CD4-positive, alpha-beta T cell (primary cell): ENCODE measurements at regions not wholly inside any gene's neighbourhood (a gene's known extent, or its start where the extent isn't known, plus 50 kb on each side); places are given as distances from the start of the nearest gene placed in this dataset.

Source experiments
- ATAC-seq: fragments of 200-7000 bp; cut with Tn5 transposase; one replicate; pipeline ENCODE4 v1.10.0; 2022; ENCODE audit warnings: mild to moderate bottlenecking; ENCODE audit not compliant: poor library complexity
- CTCF ChIA-PET: fragments of 350-600 bp; sonication (Branson Sonifier 250); formaldehyde crosslinking; loops from one replicate; lab custom pipeline; 2021; ENCODE audit warnings: antibody characterized with exemption, inconsistent platforms; lab: Charles Lee
- POLR2A ChIA-PET: fragments of 350-600 bp; sonication (Branson Sonifier 250); formaldehyde crosslinking; loops from one replicate; lab custom pipeline; 2021; ENCODE audit warnings: antibody characterized with exemption, inconsistent platforms; lab: Charles Lee
- DNase-seq, 14 experiments: peaks; one replicate each; pipeline ENCODE4 v3.0.0-alpha.2; 2013 to 2020; ENCODE audit warnings: mixed read lengths in 2 of 14
- H3K27ac ChIP-seq, 2 donors: one replicate each; pipeline versions ENCODE4 v1.5.1 to v1.7.0; 2013; ENCODE audit warnings: low read length in 2 of 2, low read depth in 1 of 2, mild to moderate bottlenecking in 1 of 2
- H3K27me3 ChIP-seq, 2 experiments: 1 replicate in 1 of 2; 2 replicates in 1 of 2; pipeline versions ENCODE4 v1.6.1 to v1.7.0; 2013; ENCODE audit warnings: low read length in 2 of 2, control low read depth in 1 of 2, mild to moderate bottlenecking in 1 of 2, moderate library complexity in 1 of 2; ENCODE audit not compliant: insufficient read depth in 2 of 2, control insufficient read depth in 1 of 2
- H3K36me3 ChIP-seq: one replicate; pipeline ENCODE4 v1.6.1; 2013; ENCODE audit warnings: low read length, control low read depth; ENCODE audit not compliant: insufficient read depth
- H3K4me1 ChIP-seq: one replicate; pipeline ENCODE4 v1.6.1; 2013; ENCODE audit warnings: low read length, control low read depth; ENCODE audit not compliant: insufficient read depth
- H3K4me3 ChIP-seq: one replicate; pipeline ENCODE4 v1.5.1; 2013; ENCODE audit warnings: mild to moderate bottlenecking, low read length, moderate library complexity
- H3K9me3 ChIP-seq, 2 experiments: 1 replicate in 1 of 2; 2 replicates in 1 of 2; pipeline versions ENCODE4 v1.6.1 to v1.7.0; 2013; ENCODE audit warnings: low read length in 2 of 2, mild to moderate bottlenecking in 2 of 2, control low read depth in 1 of 2, moderate library complexity in 1 of 2; ENCODE audit not compliant: control insufficient read depth in 1 of 2, insufficient read depth in 1 of 2
- H3K27ac Mint-ChIP-seq: one replicate; pipeline ENCODE4 v1.8.0; 2020; ENCODE audit warnings: mixed read lengths
- H3K27me3 Mint-ChIP-seq: one replicate; pipeline ENCODE4 v1.8.0; 2021; ENCODE audit warnings: mixed read lengths
- H3K36me3 Mint-ChIP-seq: one replicate; pipeline ENCODE4 v1.8.0; 2021; ENCODE audit warnings: low read depth, mixed read lengths
- H3K4me1 Mint-ChIP-seq: one replicate; pipeline ENCODE4 v1.8.0; 2021; ENCODE audit warnings: low read depth, mixed read lengths
- H3K4me3 Mint-ChIP-seq: one replicate; pipeline ENCODE4 v1.8.0; 2020; ENCODE audit warnings: mild to moderate bottlenecking, mixed read lengths
- H3K9me3 Mint-ChIP-seq: one replicate; pipeline ENCODE4 v1.8.0; 2020; ENCODE audit warnings: mixed read lengths
- CTCF ChIP-seq: fragments of 200-600 bp; IDR thresholded peaks from one replicate; pipeline ENCODE4 v1.8.0; 2022; ENCODE audit warnings: antibody characterized with exemption, mild to moderate bottlenecking
- intact Hi-C, 2 experiments: fragments of 100-400 bp; cut with DNase I in 1 of 2; cut with micrococcal nuclease in 1 of 2; formaldehyde crosslinking; loops; one replicate each; pipeline versions ENCODE4 v1.15.1 to v1.9.0; 2023 to 2025; cut with DNase I, micrococcal nuclease

- H3K27me3 ChIP-seq: no peaks in the 10 kb centered on the region
- no peak for ATAC-seq
- peaks cover 10% of the 10 kb centered on the region for H3K4me1 ChIP-seq
- H3K27ac ChIP-seq: no peak overlapping the region
- ChIA-PET CTCF (no interaction called here), POLR2A (no interaction called here)
- no peak overlapping the region for H3K4me3 Mint-ChIP-seq
- H3K4me1 Mint-ChIP-seq: no peaks in the 10 kb centered on the region
- intact Hi-C loops: no loop called here
- peaks cover 11% of the 10 kb centered on the region for H3K9me3 Mint-ChIP-seq
- H3K36me3 Mint-ChIP-seq: no peaks in the 10 kb centered on the region
- H3K4me3 ChIP-seq: no peak overlapping the region
- H3K27ac Mint-ChIP-seq: no peak overlapping the region
- H3K27me3 Mint-ChIP-seq: no peaks in the 10 kb centered on the region
- DNase-seq: peak in 1 of 14 experiments; percentile 27
- H3K9me3 ChIP-seq: peaks cover 0 to 10% of the 10 kb centered on the region in 2 experiments
- no peaks in the 10 kb centered on the region for H3K36me3 ChIP-seq
- TF ChIP-seq CTCF: no peak
Measured at GRCh38 chr10:4136121-4136520, 351.1 kb upstream of the KLF6 start.

GRCh38 chr10:4132216-4132556, 347.2 kb upstream of the KLF6 start:
- Mint-ChIP-seq H3K36me3 (no peaks in the 10 kb centered on the region), H3K9me3 (no peaks in the 10 kb centered on the region), H3K4me1 (peaks cover 11% of the 10 kb centered on the region), H3K27me3 (no peaks in the 10 kb centered on the region), H3K27ac (no peak overlapping the region), H3K4me3 (no peak overlapping the region)
- ATAC-seq (no peak), DNase-seq (peak in 1 of 14 experiments; percentile 13)
- peaks cover 36% of the 10 kb centered on the region for H3K4me1 ChIP-seq
- no peaks in the 10 kb centered on the region for H3K9me3 ChIP-seq
- TF ChIP-seq CTCF: no peak
- intact Hi-C loops: no loop called here
- no peaks in the 10 kb centered on the region for H3K27me3 ChIP-seq
- no peak overlapping the region for H3K27ac ChIP-seq
- H3K4me3 ChIP-seq: no peak overlapping the region
- H3K36me3 ChIP-seq: no peaks in the 10 kb centered on the region
- ChIA-PET POLR2A (interaction anchor here (0.7 to 2.5 kb wide), 3 partner anchors 9 to 348 kb away, joined by 6 to 17 read pairs (median 6); partner anchors contain the start of gene KLF6), CTCF (interaction anchor here (0.6 kb wide), 1 partner anchor 27 kb away, joined by 3 read pairs; no protein-coding TSS in a partner anchor)

GRCh38 chr10:4131407-4132215, 346.6 kb upstream of the KLF6 start:
- H3K27ac Mint-ChIP-seq: no peak overlapping the region
- H3K36me3 Mint-ChIP-seq: no peaks in the 10 kb centered on the region
- DNase-seq (peak in 6 of 14 experiments; percentile 13 to 91 (median 57)), ATAC-seq (peak; percentile 84)
- H3K27ac ChIP-seq: peak overlapping the region in 1 of 2 donors; percentile 49
- peaks cover 11% of the 10 kb centered on the region for H3K4me1 Mint-ChIP-seq
- no peaks in the 10 kb centered on the region for H3K27me3 ChIP-seq
- H3K9me3 ChIP-seq: no peaks in the 10 kb centered on the region
- no peaks in the 10 kb centered on the region for H3K27me3 Mint-ChIP-seq
- intact Hi-C loops: no loop called here
- POLR2A ChIA-PET: interaction anchor here (0.7 to 2.5 kb wide), 7 partner anchors 8 to 354 kb away, joined by 3 to 17 read pairs (median 4); partner anchors contain the start of gene KLF6
- H3K4me1 ChIP-seq: peaks cover 37% of the 10 kb centered on the region
- TF ChIP-seq CTCF: no peak
- no peaks in the 10 kb centered on the region for H3K9me3 Mint-ChIP-seq
- H3K4me3 Mint-ChIP-seq: no peak overlapping the region
- H3K36me3 ChIP-seq: no peaks in the 10 kb centered on the region
- CTCF ChIA-PET: interaction anchor here (0.6 to 0.9 kb wide), 2 partner anchors 11 to 27 kb away, joined by 3 to 5 read pairs; no protein-coding TSS in a partner anchor
- H3K4me3 ChIP-seq: peak overlapping the region; percentile 27
